ENCODE measurements at regions not wholly inside any gene's neighbourhood (a gene's known extent, or its start where the extent isn't known, plus 50 kb on each side); places are given as distances from the start of the nearest gene placed in this dataset.
A peak's percentile ranks its signal among the peaks of the same experiment; 100 is the strongest.

- DNase-seq, result no peak
Observed at GRCh38 chr15:97196048-97197014, 764.2 kb upstream of the ARRDC4 start.

- DNase-seq, result no peak
Observed at GRCh38 chr15:97199393-97200051, 761.0 kb upstream of the ARRDC4 start.

- DNase-seq, result no peak
Observed at GRCh38 chr15:97200161-97200560, 760.3 kb upstream of the ARRDC4 start.

- no peak for DNase-seq
Observed at GRCh38 chr15:97210277-97210676, 750.2 kb upstream of the ARRDC4 start.

GRCh38 chr15:97215629-97216028 is 744.9 kb upstream of the ARRDC4 start:
- DNase-seq, result no peak

GRCh38 chr15:97224191-97224641 is 736.3 kb upstream of the ARRDC4 start:
- no peak for DNase-seq

GRCh38 chr15:97234851-97235610 is 725.5 kb upstream of the ARRDC4 start:
- peak; percentile 6 for DNase-seq

- no peak for DNase-seq
Observed at GRCh38 chr15:97235611-97235985, 724.9 kb upstream of the ARRDC4 start.

GRCh38 chr15:97236140-97236539 is 724.4 kb upstream of the ARRDC4 start:
- DNase-seq, result no peak

- no peak for DNase-seq
Observed at GRCh38 chr15:97237160-97237559, 723.3 kb upstream of the ARRDC4 start.

- DNase-seq, result no peak
Observed at GRCh38 chr15:97248376-97248775, 712.1 kb upstream of the ARRDC4 start.

- no peak for DNase-seq
Observed at GRCh38 chr15:97259943-97260342, 700.6 kb upstream of the ARRDC4 start.

- DNase-seq, result no peak
Observed at GRCh38 chr15:97301166-97301565, 659.3 kb upstream of the ARRDC4 start.

- DNase-seq, result peak; percentile 0
Observed at GRCh38 chr15:97316362-97316761, 644.1 kb upstream of the ARRDC4 start.

GRCh38 chr15:97317163-97317562 is 643.3 kb upstream of the ARRDC4 start:
- no peak for DNase-seq

GRCh38 chr15:97319291-97319690 is 641.2 kb upstream of the ARRDC4 start:
- no peak for DNase-seq

- DNase-seq, result no peak
Observed at GRCh38 chr15:97346221-97346620, 614.3 kb upstream of the ARRDC4 start.

GRCh38 chr15:97350813-97351212 is 609.7 kb upstream of the ARRDC4 start:
- no peak for DNase-seq

- no peak for DNase-seq
Observed at GRCh38 chr15:97383516-97383915, 577.0 kb upstream of the ARRDC4 start.

- DNase-seq, result no peak
Observed at GRCh38 chr15:97386940-97387339, 573.6 kb upstream of the ARRDC4 start.

GRCh38 chr15:97401195-97401594 is 559.3 kb upstream of the ARRDC4 start:
- DNase-seq, result no peak

- no peak for DNase-seq
Observed at GRCh38 chr15:97401970-97402369, 558.5 kb upstream of the ARRDC4 start.

GRCh38 chr15:97406841-97407240 is 553.7 kb upstream of the ARRDC4 start:
- no peak for DNase-seq
